GM13976 (cell line): ENCODE measurements at regions not wholly inside any gene's neighbourhood (a gene's known extent, or its start where the extent isn't known, plus 50 kb on each side); places are given as distances from the start of the nearest gene placed in this dataset.
A peak's percentile ranks its signal among the peaks of the same experiment; 100 is the strongest.

Source experiments
- DNase-seq: peaks from one replicate; pipeline ENCODE4 v3.0.0; 2012; ENCODE audit warnings: low spot score
- in situ Hi-C: fragments of 300-500 bp; cut with MboI; formaldehyde crosslinking; loops from one replicate; pipeline ENCODE4 v1.12.0; 2022; ENCODE audit warnings: low sequenced_read_pairs, mixed read lengths, inconsistent platforms; ENCODE audit not compliant: unreplicated experiment
- TF ChIP-seq, protein P1 (sequence below): IDR thresholded peaks from 2 replicates; pipeline ENCODE4 v1.5.1; 2012; ENCODE audit warnings: borderline replicate concordance, mild to moderate bottlenecking; ENCODE audit not compliant: insufficient read depth; ENCODE audit errors: extremely low read depth, missing control alignments, control extremely low read depth

DNA sequence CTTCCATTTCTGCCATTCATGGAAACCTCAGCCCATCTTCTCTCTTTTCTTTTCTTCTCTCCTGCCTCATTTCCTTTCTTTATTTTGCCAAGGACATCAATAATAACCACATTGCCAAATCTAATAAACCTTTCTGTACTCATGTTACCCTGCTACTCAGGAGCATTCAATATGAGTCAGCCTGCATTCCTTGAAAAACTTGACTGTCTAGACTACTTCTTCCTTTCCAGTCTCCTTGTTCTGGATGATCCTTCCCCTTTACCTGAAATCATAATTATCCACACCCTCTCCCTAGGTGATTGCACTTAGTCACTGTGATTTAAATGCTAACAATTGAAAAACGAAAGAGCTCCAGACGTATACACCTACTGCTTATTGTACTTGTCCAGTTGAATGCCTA is 253.2 kb upstream of the CENPE start:
- in situ Hi-C loops, result no loop called here
- no peak for DNase-seq

DNA sequence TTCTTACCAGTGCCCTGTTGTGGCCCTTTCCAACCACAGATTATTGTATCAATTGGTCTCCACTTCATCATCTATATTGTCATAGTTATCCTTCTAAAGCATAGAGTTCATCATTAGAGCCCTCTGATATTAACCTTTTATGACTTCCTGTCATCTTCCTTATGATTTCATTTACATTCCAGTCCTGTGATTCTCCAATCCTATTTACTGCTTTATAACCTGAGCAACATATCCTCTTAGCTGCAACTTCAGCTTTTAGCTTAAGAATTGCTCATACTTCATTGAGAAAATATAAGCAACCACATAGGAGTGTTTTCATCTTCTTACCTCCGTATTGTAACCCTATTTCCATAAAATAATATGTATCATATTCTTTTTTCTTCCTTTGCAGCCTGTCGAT is 252.6 kb upstream of the CENPE start:
- no peak for DNase-seq
- TF ChIP-seq, protein P1, sequence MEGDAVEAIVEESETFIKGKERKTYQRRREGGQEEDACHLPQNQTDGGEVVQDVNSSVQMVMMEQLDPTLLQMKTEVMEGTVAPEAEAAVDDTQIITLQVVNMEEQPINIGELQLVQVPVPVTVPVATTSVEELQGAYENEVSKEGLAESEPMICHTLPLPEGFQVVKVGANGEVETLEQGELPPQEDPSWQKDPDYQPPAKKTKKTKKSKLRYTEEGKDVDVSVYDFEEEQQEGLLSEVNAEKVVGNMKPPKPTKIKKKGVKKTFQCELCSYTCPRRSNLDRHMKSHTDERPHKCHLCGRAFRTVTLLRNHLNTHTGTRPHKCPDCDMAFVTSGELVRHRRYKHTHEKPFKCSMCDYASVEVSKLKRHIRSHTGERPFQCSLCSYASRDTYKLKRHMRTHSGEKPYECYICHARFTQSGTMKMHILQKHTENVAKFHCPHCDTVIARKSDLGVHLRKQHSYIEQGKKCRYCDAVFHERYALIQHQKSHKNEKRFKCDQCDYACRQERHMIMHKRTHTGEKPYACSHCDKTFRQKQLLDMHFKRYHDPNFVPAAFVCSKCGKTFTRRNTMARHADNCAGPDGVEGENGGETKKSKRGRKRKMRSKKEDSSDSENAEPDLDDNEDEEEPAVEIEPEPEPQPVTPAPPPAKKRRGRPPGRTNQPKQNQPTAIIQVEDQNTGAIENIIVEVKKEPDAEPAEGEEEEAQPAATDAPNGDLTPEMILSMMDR, result no peak
- in situ Hi-C loops, result no loop called here

More for the DNA sequence above, 253.2 kb upstream of the CENPE start:
- TF ChIP-seq, protein P1, result no peak

DNA sequence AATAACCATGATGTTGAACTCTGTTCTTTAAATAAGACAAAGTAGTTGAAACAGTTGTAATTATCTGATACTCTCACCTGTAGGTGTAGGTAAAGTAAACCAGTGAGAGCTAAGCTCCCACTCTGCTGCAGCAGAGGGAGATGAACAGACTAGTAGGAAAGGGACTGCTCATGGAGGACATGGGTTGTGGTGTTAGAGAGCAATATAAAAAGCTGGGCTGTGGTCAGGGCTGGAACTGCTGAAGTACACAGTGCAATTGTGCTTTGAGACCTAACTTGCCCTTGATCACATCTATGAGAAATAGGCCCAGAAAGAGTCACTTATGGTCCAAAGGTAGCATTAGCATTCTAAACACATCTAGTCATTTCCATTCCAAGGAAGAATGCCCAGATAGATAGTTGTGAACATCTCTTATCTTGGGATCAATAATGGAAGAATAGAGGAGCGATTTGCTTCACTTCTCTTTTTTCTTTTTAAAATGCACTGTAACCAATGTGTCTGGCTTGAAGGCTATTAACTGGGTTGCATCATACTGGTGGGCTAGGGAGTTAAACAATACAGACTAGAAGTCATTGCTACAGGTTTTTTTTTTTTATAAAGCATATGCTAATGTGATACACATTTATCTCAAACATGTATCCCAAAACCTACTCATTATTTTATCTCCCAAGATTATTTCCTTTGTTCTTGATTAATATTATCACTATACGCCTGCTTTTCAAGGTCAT is 251.3 kb upstream of the CENPE start:
- no peak for DNase-seq
- TF ChIP-seq, protein P1, result no peak
- in situ Hi-C loops, result no loop called here

DNA sequence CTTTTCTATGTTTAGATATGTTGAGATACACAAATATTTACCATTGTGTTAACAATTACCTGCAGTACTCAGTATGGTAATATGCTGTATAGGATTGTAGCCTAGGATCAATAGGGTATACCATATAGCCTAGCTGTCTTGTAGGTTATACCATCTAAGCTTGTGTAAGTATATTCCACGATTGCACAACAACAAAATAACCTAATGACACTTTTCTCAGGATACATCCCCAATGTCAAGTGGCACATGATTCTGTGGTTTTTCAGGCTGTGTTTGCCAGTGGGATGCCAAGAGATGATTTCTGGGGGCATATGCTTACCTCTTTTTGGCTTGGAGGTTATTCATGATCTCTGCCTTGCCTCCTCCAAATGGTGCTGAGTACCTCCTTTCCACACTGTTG is 247.2 kb upstream of the CENPE start:
- DNase-seq, result no peak
- in situ Hi-C loops, result no loop called here
- TF ChIP-seq, protein P1, result no peak

DNA sequence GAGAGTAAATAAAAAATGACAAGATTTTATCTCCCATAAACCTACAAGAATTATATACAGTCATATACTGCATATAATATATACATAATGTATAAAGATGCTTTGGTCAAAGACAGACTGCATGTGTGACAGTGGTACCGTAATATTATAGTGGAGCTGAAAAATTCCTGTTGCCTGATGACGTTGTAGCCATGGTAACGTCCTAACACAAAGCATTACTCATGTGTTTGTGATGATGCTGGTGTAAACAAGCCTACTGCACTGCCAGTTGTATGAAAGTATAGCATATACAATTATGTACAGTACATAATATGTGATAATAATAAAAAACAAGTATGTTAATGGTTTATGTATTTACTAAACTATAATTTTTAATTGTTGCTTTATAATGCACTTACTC is 245.2 kb upstream of the CENPE start:
- in situ Hi-C loops, result no loop called here
- DNase-seq, result no peak
- TF ChIP-seq, protein P1, result no peak

DNA sequence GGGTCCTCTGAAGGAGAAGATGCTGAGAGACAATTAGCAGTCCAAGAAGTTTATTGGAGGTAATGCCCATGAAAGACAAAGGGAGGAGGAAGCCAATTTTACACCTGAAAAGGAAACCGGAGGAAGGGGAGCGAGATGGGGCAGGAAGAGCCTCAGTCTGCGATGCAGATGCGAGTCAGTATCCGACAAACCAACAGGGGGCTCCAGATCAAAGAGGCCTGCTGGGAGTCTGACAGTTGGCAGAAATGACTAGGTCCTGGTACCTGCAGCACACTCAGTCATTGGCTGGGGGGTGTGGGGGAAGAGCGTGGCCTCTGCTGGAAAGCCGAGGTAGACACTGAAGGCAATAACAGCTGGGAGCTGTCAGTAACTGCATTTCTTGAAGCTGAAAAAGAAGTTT is 231.1 kb upstream of the CENPE start:
- TF ChIP-seq, protein P1, result no peak
- peak; percentile 28 for DNase-seq
- in situ Hi-C loops, result no loop called here

DNA sequence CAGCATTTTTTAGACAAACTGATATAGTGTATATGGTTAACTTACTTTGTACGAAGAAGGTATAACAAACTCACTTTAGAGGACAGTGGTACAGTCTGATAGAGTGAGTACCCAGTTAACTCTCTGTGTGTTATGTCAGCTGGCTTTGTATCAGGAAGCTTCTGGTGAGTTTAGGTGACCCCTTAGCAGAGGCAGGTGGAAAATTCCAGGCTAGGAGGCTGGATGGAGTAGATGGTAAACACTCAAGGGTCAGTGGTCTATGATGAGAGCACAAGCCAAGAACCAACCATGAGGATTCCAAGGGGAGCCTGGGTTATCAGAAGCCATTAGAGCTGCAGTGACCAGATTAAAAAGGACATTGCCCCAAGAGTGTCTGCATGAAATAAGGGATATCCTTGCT is 227.3 kb upstream of the CENPE start:
- DNase-seq, result no peak
- TF ChIP-seq, protein P1, result no peak
- in situ Hi-C loops, result no loop called here
